Activated CD8-positive, alpha-beta memory T cell treated with anti-CD3 and anti-CD28 coated beads, Interleukin-2, amount 50 U/mL, for 24 hours (primary cell): ENCODE measurements at regions not wholly inside any gene's neighbourhood (a gene's known extent, or its start where the extent isn't known, plus 50 kb on each side); places are given as distances from the start of the nearest gene placed in this dataset.
A peak's percentile ranks its signal among the peaks of the same experiment; 100 is the strongest.
"Not testable (repeated sequence)": the region's sequence is repeated elsewhere in the genome, so short reads cannot be mapped to it uniquely, and the experiment has no call there.

Experiments used
- DNase-seq: peaks from one replicate; pipeline ENCODE4 v3.0.0-alpha.2; 2020; ENCODE audit errors: extremely low read depth

DNA sequence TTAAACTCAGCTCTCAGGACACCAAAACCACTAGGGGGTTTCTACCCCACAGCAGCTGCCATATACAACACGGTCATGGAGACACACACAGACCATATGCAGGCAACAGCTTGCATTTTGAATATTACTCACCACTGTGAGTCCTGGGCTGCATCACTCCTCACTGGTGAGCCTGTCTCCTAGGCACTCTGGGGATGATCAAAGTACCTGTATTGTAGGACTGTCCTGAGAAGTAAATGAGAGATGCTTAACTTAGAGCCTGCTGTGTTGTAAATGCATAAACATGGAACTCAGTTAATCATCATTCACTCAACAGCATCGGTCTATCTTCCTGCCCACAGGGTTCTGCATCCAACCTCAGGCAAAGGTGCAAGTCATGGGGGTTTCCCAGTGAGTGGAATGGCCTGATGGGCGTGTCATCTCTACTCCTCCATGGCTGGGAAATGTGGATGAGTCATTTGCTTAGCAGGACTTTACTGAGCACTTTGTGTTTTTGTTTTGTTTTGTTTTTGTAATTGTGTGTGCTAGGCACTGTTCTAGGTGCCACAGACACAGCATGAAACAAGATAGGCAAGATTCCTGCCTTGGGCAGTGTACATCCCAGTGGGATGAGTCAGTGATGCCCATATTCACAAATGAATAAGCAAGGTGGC is 1141.2 kb upstream of the TMEM132C start:
- DNase-seq, result no peak

DNA sequence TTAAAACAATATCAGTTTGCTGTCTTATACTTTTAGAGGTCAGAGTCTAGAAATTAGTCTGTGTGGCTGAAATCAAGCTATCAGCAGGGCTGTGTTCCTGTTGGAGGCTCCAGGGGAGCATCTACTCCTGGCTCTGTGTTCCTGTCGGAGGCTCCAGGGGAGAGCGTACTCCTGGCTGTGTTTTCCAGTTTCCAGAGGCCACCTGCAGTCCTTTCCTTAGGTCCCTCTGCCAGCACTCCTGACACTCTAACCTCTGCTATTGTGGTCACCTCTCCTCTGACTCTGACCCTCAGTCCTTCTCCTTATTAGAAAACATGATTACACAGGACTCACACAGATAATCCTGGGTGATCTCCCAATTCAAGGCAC is 1140.7 kb upstream of the TMEM132C start:
- DNase-seq, result no peak

DNA sequence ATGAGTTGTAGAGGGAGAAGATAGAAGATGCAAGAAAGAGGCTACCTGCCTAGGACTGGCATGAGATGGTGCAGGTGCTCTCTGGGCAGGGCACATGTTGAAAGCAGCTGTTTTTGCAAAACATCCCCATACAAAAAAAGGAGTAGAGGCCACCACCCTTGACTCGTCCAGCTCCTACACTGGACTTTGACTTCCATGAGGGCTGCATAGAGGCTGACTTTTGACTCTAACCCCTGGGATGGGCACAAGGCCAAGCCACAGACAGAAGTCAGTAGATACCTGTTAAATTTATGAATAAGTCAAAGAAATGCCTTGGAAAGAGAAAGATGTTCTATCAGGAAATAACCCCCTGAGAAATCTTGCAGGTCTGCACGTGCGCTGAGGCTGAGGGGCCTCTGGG is 1139.1 kb upstream of the TMEM132C start:
- no peak for DNase-seq

DNA sequence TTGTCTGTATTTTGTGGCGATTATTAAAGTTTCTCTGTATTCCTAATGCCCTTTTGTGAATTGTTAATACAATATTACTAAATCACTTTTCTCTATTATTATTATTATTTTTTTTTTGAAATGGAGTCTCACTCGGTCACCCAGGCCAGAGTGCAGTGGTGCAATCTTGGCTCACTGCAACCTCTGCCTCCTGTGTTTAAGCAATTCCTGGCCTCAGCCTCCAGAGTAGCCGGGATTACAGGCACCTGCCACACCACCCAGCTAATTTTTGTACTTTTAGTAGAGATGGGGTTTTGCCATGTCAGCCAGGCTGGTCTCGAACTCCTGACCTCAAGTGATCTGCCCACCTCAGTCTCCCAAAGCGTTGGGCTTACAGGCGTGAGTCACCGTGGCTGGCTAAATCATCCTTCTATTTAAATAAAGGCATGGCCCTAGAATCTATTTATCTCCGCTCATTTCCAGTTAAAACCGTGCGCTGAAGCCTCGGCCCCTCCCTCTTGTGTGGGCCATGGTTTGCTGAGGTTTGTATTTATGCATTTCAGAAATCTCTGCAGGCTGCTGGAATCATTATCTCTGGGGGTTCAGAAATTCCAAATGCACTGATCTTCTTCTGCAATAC is 1136.4 kb upstream of the TMEM132C start:
- no peak for DNase-seq

DNA sequence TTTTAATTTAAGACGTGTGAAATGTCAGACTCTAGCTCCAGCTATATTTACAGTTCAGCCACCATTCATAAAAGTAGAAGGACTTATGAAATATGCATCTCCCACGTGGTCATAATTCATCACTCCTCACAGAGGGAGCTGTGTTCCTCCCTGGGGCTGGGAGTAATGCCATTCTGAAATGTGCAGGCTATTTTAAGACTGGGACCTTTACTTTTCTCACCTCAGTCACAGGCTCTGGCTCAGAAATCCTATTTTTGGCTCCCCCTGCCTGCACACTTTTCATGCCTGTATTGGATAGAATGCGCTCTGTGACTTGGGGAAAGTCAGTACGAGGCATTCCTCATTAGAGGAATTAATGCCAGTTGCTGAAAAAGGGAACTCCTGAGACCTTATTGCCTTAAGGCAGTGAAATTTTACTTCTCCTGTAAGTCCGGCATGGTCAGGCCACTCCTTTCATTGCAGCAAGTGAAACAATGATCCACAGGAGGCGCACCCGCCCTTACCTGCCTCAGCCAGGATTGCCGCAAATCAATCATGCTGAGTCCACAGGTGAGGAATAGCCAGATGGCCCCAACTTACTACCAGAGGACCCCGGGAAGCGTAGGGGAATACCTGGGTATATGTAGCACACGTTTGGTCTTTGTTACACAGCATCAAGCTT is 1133.2 kb upstream of the TMEM132C start:
- DNase-seq, result no peak

DNA sequence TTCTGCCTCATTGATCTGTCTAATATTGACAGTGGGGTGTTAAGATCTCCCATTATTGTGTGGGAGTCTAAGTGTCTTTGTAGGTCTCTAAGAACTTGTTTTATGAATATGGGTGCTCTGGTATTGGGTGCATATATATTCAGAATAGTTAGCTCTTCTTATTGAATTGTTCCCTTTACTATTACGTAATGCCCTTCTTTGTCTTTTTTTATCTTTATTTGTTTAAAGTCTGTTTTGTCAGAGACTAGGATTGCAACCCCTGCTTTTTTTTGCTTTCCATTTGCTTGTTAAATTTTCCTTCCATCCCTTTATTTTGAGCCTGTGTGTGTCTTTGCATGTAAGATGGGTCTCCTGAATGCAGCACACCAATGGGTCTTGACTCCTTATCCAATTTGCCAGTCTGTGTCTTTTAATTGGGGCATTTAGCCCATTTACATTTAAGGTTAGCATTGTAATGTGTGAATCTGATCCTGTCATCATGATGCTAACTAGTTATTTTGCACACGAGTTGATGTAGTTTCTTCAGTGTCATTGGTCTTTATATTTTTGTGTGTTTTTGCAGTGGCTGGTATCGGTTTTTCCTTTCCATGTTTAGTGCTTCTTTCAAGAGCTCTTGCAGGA is 1126.0 kb upstream of the TMEM132C start:
- not testable (repeated sequence) for DNase-seq

DNA sequence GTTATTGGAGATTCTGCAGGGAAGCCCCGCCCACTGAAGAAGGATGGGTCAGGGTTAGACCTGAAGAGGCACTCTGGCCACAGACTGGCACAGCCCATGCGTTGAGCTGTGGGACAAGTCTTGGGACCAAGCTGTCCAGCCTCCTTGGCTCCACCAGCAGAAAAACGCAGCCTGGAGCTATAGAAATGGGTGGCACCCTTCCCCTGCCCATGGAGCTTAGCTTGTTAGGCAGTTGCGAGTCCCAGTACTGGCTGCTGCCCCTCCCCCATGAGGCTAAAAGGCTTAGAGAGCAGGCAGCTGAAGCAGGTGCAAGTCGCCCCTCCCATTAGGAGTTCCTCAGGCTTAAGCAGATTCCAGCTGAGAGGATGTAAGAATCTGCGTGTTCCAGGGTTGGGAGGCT is 1124.0 kb upstream of the TMEM132C start:
- DNase-seq, result no peak

DNA sequence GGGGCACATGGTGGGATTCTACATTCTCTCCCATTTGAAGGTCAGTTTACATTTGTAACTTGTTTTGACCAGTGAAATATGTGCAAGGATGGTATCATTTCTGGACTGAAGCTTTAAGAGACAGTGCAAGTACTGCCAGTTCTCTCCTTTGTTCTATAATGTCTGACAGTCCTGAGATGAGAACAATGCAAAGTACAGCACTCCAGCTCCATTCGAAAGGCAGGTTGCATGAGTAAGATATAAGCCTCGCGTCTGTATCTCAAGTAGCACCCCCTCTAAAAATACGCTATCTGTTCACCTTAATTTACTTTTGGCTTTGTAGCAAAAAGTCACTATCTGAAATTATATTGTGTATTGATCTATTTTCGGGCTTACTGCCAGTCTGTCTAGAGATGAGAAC is 1122.2 kb upstream of the TMEM132C start:
- DNase-seq, result no peak

DNA sequence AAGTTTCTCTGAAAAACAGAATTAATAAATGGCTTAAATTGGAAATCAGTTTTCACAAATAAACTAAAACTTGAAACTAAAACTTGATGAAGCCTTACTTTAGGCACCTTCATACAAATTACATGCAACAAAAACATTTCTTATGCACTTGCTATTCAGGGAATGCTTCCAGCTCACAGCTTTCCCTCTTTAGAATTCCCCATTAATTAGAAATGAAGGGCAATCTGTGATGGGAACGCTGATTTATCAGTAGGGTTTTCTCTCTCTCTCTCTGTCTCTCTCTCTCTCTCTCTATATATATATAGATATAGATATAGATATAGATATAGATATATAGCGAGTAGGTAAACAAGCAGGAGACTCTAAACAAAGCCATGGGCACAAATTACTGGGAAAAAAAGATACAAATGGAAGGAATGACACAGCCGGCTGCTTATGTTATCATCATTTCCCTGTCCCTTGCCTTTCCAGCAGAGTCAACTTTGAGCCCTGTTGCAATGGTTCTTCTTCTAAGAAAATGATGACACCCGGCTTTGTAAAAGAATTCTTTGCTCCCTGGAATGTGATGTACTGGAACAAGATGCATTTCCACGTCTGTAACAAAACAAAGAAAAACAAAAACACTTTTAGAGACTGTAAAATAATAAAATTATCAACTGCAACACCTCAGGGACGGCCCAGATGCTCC is 1121.6 kb upstream of the TMEM132C start:
- no peak for DNase-seq

DNA sequence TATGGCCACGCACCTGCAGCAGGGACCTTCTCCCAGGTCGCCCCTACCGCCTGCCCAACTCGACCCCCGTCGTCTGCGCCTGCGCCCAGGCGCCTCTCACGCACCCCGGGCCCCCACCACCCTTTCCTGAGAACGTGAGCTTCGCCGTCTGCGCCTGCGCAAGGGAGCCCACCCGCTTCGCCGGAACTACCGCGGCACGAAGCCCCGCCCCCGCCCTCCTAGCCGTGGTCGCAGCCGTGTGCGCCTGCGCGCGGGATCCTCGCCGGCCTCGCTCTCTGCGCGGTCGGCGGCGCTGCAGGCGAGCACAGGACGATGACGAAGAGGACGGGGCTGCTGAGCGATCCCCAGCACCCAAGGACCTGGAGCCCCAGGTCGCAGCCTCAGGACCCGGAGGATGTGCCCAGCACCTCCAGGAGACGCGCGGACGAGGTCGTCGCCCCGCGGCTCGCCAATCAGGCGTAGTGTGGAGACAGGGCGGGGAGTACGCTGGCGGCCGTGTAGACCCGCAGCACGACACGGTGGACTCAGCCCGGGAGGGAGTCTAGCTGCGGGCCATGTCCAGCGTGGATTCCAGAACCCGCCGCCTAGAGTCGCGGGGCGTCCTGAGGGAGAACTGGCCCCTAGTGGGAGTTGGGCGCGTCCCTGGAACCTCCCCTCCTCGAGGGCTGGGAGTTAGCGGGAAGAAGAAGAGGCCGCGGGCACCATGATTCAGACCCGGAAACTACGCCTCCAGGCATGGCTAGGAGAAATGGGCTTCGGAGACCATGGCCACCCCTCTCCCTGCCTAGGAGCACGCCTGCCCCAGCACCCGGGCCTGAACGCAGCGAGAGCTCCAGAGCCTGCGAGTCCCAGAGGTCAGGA is 1120.8 kb upstream of the TMEM132C start:
- DNase-seq, result peak; percentile 37

DNA sequence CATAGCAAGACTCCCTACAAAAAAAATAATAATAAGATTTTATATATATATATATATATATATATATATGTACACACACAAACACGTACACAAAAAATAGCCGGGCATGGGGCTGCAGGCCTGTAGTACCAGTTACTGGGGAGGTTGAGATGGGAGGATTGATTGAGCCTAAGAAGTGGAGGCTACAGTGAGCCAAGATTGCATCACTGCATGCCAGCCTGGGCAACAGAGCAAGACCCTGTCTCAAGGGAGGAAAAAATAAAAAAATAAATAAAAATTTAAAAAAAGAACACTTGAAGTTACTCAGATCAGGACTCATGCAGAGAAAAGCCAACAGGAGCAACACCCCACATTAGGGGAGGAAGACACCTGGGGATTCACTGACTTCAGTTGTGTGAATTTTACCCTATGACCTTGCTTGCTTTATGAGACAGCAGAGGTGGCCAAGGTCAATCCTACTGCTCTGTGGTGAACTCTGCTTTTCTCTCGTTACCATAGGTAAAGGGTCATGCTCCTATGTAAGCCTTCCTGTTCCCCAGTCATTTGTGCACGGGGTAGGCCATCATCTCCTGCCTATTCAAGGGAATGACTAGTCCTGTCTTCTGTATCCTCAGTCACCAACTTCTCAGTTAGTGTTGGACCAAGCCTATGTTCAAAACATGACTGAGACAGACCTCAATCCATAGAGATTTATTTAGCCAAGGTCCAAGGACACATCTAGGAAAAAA is 1119.8 kb upstream of the TMEM132C start:
- DNase-seq, result no peak

DNA sequence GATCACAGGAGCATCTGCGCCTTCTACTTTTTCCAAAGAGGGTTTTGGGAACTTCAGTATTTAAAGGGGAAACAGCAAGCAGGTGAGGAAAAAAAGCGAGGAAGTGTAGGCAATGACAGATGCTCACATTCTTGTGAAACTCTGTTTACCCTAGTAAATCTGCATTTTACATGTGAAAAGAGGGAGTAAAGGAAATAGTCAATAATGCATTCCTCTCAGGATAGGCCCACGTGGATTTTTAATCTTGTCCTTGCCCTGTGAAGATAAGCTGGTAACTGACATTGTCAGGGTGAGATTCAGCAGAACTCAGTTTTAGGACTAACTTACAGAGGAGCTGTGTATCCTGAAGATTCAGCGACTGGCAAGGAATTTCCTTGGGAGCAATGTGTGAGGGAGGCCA is 1119.2 kb upstream of the TMEM132C start:
- DNase-seq, result no peak

DNA sequence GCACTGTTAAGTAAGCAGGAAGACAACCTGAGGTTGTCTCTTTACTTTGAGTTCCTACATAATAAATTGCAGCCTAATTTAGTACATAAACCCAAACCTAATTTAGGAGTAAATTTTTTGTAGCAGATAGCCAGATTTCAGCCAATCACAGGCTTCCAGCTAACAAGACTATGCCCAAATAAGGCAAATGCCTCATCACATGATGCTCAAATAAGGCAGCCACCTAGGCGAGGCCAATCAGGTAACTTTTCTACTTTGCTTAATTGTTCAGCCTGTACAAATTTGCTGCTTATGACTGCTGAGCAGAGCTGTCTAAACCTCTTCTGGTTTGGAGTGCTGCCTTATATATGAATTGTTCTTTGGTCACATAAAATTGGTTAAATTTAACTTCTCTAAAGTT is 1118.7 kb upstream of the TMEM132C start:
- no peak for DNase-seq

DNA sequence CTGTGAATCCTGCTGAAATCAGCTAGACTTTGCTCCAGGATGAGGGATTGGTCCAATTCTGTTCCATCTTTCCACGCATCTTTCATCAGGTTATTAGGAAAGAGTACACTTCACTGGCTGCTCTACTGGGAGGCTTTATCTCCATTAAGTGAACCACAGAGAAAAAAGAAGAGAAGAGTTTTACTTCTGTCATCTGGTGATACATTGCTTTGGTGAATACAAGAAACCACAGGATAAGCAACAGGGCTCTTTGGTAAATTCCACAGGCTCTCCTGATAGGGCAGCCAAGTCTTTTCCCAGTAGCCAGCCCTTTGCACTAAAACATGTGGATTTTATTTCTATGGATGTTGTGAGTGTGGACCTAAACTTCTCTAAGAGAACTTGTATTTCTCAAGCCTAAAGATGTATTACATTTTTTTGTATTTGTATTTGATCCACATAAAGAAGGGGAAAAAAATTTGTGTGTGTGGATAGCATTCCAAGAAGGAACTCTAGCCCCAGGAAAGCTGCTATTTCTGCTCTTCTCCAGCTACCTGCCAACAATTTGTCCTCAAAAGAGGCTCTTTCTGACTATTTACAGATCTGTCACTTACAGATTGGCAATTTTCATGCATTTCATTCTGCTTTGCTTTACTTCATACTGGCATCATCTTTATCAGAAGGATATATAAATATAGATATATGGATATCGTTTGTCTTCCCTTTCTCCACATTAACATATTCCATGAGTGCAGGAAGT is 1117.6 kb upstream of the TMEM132C start:
- DNase-seq, result no peak

DNA sequence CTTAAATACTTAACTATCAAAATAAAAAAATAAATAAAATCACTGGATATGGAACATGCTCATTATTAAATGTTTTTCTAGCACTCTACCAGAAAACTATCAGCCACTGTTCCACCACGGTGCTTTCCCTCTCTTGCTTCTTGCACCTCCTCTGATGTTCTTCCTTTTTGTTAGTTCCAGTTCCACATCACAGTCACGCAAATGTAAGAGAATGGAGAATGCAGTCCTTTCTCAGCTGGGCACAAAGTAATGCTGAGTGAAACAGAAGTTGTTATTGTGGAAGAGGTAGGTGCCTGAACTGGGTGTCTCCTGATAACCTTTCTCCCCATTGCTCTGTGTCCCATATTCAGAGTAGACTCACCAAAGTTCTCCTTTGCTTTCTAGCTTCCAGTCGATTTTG is 1116.9 kb upstream of the TMEM132C start:
- no peak for DNase-seq

DNA sequence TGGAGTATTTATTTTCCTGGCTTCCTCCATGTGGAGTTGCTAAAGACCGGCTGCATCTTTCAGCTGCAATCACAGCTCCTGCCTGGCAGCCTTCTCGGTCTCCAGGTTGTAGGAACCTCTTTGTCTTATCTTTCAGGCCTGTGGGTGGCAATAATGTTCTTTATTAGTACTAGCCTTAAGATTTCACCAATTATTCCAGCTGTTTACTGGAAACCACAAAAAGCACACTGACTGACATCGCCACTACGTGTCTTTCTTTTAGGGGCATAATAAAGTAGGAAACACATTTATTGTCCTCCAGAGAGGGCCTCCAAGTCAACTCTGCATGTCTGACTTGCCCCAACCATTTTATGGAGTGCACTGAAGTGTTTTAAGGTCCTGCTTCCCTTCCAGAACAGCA is 1116.5 kb upstream of the TMEM132C start:
- DNase-seq, result no peak

DNA sequence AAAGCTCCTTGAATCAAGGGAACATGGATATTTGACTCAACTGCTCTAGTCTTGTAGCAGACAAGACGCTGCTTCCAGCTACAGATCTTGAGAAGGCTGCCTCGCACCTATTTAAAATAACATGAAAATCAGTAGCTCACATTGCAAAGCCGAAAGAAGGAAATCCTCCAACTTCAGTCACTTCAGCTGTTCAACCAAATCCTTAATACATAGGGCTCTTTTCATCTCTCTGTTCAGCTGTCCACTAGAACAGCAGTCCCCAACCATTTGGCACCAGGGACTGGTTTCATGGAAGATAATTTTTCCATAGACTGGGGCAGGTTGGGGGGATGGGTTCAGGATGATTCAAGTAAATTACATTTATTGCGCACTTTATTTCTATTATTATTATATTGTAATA is 1116.0 kb upstream of the TMEM132C start:
- no peak for DNase-seq

DNA sequence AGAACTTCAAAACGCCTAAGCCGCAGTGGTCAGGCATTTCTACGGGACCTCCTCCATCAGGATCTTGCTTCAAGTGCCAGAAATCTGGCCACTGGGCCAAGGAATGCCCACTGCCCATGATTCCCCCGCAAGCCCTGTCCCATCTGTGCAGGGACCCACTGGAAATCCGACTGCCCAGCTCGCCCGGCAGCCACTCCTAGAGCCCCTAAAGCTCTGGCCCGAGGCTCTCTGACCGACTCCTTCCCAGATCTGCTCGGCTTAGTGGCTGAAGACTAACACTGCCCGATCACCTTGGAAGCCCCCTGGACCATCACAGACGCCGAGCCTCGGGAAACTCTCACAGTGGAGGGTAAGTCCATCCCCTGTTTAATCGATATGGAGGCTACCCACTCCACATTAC is 1113.0 kb upstream of the TMEM132C start:
- DNase-seq, result no peak

DNA sequence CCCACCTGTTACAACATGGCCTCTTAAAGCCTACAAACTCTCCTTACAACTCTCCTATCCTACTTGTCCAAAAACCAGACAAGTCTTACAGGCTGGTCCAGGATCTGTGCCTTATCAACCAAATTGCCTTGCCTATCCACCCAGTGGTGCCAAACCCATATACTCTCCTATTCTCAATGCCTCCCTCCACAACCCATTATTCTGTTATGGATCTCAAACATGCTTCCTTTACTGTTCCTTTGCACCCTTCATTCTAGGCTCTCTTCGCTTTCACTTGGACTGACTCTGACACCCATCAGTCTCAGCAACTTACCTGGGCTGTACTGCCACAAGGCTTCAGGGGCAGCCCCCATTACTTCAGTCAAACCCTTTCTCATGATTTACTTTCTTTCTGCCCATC is 1112.1 kb upstream of the TMEM132C start:
- not testable (repeated sequence) for DNase-seq
